Glutamatergic neuron (in vitro differentiated cells): ENCODE measurements at regions not wholly inside any gene's neighbourhood (a gene's known extent, or its start where the extent isn't known, plus 50 kb on each side); places are given as distances from the start of the nearest gene placed in this dataset.

Experiments
- DNase-seq: peaks from one replicate; pipeline ENCODE4 v3.0.0; 2022
- H3K27ac Mint-ChIP-seq: one replicate; pipeline ENCODE4 v1.8.0; 2020; ENCODE audit warnings: mild to moderate bottlenecking, mixed read lengths, inconsistent platforms; ENCODE audit not compliant: unreplicated experiment
- H3K27me3 Mint-ChIP-seq: one replicate; pipeline ENCODE4 v1.8.0; 2020; ENCODE audit warnings: mild to moderate bottlenecking, moderate library complexity, mixed read lengths, inconsistent platforms; ENCODE audit not compliant: unreplicated experiment
- H3K36me3 Mint-ChIP-seq: one replicate; pipeline ENCODE4 v1.8.0; 2020; ENCODE audit warnings: mild to moderate bottlenecking, mixed read lengths, inconsistent platforms; ENCODE audit not compliant: unreplicated experiment
- H3K4me1 Mint-ChIP-seq: one replicate; pipeline ENCODE4 v1.8.0; 2020; ENCODE audit warnings: mild to moderate bottlenecking, low read depth, mixed read lengths, inconsistent platforms; ENCODE audit not compliant: unreplicated experiment
- H3K4me3 Mint-ChIP-seq: one replicate; pipeline ENCODE4 v1.8.0; 2020; ENCODE audit warnings: mild to moderate bottlenecking, mixed read lengths, inconsistent platforms; ENCODE audit not compliant: unreplicated experiment
- H3K9me3 Mint-ChIP-seq: one replicate; pipeline ENCODE4 v1.8.0; 2020; ENCODE audit warnings: mild to moderate bottlenecking, moderate library complexity, mixed read lengths, inconsistent platforms; ENCODE audit not compliant: unreplicated experiment
- TF ChIP-seq, protein P1 (sequence below): fragments of 200-600 bp; sonication (generic); IDR thresholded peaks from one replicate; pipeline ENCODE4 v1.5.0; 2021; ENCODE audit not compliant: partially characterized antibody, unreplicated experiment

DNA sequence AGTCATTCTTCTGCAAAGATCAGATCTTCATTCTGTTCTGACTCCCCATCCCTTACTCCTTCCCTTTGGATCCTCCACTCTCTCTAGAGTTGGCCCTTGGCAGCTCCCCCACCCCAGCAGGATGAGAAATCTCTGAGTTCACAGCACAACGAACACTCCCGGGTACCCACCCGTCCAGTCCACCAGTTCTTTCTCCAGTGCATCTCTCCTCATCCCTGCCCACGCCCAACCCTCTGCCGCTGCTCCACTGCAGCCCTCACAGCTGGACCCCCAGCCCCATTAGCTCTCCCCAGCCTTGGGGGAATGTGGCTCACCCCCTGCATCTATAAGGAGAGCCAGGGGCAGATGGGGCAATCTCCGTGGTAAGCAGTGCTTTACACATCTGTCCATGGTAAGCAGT lies 125.7 kb downstream of the MATN1 start:
- peaks cover 5% of the 10 kb centered on the region for H3K9me3 Mint-ChIP-seq
- no peaks in the 10 kb centered on the region for H3K27me3 Mint-ChIP-seq
- no peak overlapping the region for H3K27ac Mint-ChIP-seq
- no peak for DNase-seq
- TF ChIP-seq, protein P1, sequence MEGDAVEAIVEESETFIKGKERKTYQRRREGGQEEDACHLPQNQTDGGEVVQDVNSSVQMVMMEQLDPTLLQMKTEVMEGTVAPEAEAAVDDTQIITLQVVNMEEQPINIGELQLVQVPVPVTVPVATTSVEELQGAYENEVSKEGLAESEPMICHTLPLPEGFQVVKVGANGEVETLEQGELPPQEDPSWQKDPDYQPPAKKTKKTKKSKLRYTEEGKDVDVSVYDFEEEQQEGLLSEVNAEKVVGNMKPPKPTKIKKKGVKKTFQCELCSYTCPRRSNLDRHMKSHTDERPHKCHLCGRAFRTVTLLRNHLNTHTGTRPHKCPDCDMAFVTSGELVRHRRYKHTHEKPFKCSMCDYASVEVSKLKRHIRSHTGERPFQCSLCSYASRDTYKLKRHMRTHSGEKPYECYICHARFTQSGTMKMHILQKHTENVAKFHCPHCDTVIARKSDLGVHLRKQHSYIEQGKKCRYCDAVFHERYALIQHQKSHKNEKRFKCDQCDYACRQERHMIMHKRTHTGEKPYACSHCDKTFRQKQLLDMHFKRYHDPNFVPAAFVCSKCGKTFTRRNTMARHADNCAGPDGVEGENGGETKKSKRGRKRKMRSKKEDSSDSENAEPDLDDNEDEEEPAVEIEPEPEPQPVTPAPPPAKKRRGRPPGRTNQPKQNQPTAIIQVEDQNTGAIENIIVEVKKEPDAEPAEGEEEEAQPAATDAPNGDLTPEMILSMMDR: no peak
- no peak overlapping the region for H3K4me3 Mint-ChIP-seq
- H3K36me3 Mint-ChIP-seq: peaks cover 8% of the 10 kb centered on the region
- H3K4me1 Mint-ChIP-seq: peaks cover 5% of the 10 kb centered on the region

DNA sequence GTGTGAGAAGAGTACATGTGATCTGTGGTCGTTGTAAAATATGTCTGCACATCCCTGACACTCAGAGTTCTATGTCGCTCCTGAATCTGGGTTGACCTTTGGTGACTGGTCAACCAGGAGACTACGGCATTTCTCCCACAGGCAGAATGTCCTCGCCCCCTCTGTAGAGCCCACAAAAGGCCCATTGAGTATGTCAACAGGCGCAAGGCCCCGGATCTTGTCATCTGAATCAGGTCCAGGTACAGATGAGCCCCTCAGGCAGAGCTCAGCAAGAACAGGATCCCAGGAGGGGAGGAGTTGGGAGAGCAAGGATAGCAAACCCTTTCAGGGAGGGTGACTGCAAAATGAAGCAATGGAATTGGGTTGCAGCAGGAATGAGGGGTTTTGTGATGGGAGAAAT lies 126.5 kb downstream of the MATN1 start:
- H3K4me1 Mint-ChIP-seq: peaks cover 5% of the 10 kb centered on the region
- no peaks in the 10 kb centered on the region for H3K27me3 Mint-ChIP-seq
- TF ChIP-seq, protein P1: no peak
- H3K27ac Mint-ChIP-seq: no peak overlapping the region
- no peak overlapping the region for H3K4me3 Mint-ChIP-seq
- peaks cover 4% of the 10 kb centered on the region for H3K9me3 Mint-ChIP-seq
- DNase-seq: no peak
- H3K36me3 Mint-ChIP-seq: peaks cover 8% of the 10 kb centered on the region

DNA sequence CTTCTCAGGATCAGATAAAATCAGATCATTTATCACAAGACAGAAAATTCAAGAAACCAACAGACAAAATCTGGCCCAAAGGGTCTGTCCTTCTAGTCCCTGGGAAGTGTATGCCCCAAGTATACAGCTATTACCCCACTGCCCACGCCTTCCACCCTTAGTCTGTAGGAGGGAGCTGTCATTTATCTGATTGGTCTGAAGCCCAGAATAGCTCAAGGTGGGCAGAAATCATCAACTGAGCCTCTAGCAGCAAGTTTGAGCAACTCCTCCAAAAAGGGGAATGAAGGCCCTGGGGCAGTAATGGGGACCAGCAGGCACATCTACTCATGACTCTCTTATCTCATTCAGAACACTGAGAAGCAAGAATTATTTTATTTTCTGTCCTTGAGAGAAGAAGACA lies 126.9 kb downstream of the MATN1 start:
- no peaks in the 10 kb centered on the region for H3K27me3 Mint-ChIP-seq
- no peak for DNase-seq
- peaks cover 5% of the 10 kb centered on the region for H3K4me1 Mint-ChIP-seq
- H3K27ac Mint-ChIP-seq: no peak overlapping the region
- peaks cover 8% of the 10 kb centered on the region for H3K36me3 Mint-ChIP-seq
- TF ChIP-seq, protein P1: no peak
- H3K4me3 Mint-ChIP-seq: no peak overlapping the region
- peaks cover 4% of the 10 kb centered on the region for H3K9me3 Mint-ChIP-seq

DNA sequence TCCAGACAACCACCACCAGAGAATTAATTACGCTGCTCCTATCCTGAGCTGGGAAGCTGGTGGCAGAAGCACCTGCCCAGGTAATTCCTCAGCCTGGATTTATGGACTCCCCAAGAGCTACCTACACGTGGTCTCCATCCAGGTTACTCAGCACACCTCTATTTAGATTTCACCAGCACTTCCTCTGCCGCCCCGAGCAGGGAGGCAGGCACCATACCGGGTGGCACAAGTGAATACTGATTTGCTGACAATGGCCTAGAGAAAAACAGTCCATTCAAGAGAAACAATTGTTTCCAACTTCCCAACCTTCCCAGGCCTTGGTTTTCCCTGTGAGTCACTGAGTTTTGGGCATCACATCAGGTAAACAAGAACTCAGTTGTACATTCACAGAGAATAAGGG lies 134.3 kb downstream of the MATN1 start:
- Mint-ChIP-seq H3K27me3 (peaks cover 5% of the 10 kb centered on the region), H3K4me3 (no peak overlapping the region), H3K27ac (no peak overlapping the region), H3K9me3 (peaks cover 7% of the 10 kb centered on the region), H3K36me3 (peaks cover 3% of the 10 kb centered on the region), H3K4me1 (no peaks in the 10 kb centered on the region)
- no peak for DNase-seq
- TF ChIP-seq, protein P1: no peak

DNA sequence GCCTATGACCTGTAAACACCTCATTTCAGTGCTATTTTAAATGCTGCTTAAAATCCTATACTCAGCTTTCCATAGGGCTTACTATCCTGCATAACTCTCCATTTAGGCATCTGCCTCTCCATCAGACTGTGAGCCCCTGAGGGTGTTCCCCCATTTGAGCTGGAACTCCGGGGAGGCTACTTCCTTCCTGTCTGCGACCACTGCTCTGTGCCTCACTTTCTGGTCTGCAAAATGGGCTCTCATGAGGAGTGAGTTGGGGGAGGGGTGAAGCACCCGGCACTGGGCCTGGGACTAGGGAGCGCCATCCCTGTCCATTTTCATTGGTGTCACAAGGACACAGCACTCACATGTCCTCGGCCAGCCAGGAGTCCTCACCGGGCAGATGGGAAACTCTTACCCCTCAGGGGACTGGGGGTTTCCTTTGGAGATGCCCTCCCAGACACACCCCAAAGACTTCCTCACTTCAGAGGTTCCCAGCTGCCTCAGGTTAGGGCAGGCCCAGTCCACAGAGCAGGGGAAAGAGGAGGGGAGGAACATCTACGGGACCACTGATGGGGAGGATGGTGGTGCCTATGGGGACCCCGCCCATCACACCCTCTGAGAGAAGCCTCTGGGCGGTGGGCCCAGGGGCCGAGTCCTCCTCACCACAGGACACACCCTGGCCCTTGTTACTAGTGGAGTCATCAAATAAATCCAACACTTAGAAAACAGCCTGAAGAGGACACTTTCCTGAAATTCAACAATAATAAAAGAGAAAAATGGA lies 134.9 kb downstream of the MATN1 start:
- Mint-ChIP-seq H3K9me3 (peaks cover 7% of the 10 kb centered on the region), H3K4me1 (no peaks in the 10 kb centered on the region), H3K36me3 (peaks cover 3% of the 10 kb centered on the region), H3K27ac (no peak overlapping the region), H3K4me3 (no peak overlapping the region), H3K27me3 (peaks cover 5% of the 10 kb centered on the region)
- TF ChIP-seq, protein P1: no peak
- no peak for DNase-seq
